Activated B cell treated with CpG ODN at 0.5 μM for 24 hours (primary cell): ENCODE measurements at regions not wholly inside any gene's neighbourhood (a gene's known extent, or its start where the extent isn't known, plus 50 kb on each side); places are given as distances from the start of the nearest gene placed in this dataset.
"Not testable (repeated sequence)": the region's sequence is repeated elsewhere in the genome, so short reads cannot be mapped to it uniquely, and the experiment has no call there.

Experiments used
- ATAC-seq: fragments of 200-7000 bp; cut with Tn5 transposase; one replicate; pipeline ENCODE4 v1.10.0; 2021; ENCODE audit warnings: low read depth, mild to moderate bottlenecking, moderate library complexity
- CTCF ChIA-PET: fragments of 350-600 bp; sonication (Branson Sonifier 250); formaldehyde crosslinking; loops from one replicate; lab custom pipeline; 2021; ENCODE audit warnings: antibody characterized with exemption; lab: Charles Lee
- POLR2A ChIA-PET: fragments of 350-600 bp; sonication (Branson Sonifier 250); formaldehyde crosslinking; loops from one replicate; lab custom pipeline; 2021; ENCODE audit warnings: antibody characterized with exemption; lab: Charles Lee
- DNase-seq: peaks from one replicate; pipeline ENCODE4 v3.0.0; 2022
- H3K27ac Mint-ChIP-seq: one replicate; pipeline ENCODE4 v1.8.0; 2020; ENCODE audit warnings: mixed read lengths
- H3K27me3 Mint-ChIP-seq: one replicate; pipeline ENCODE4 v1.8.0; 2021; ENCODE audit warnings: mixed read lengths
- H3K36me3 Mint-ChIP-seq: one replicate; pipeline ENCODE4 v1.8.0; 2021; ENCODE audit warnings: low read depth, mixed read lengths
- H3K4me1 Mint-ChIP-seq: one replicate; pipeline ENCODE4 v1.8.0; 2021; ENCODE audit warnings: mixed read lengths
- H3K4me3 Mint-ChIP-seq: one replicate; pipeline ENCODE4 v1.8.0; 2020; ENCODE audit warnings: mild to moderate bottlenecking, mixed read lengths
- H3K9me3 Mint-ChIP-seq: one replicate; pipeline ENCODE4 v1.8.0; 2020; ENCODE audit warnings: mixed read lengths
- intact Hi-C: fragments of 100-400 bp; cut with micrococcal nuclease; formaldehyde crosslinking; loops from one replicate; pipeline ENCODE4 v1.15.1; 2024
- TF ChIP-seq, protein P1 (sequence below): fragments of 200-600 bp; IDR thresholded peaks from one replicate; pipeline ENCODE4 v1.8.0; 2022; ENCODE audit warnings: antibody characterized with exemption, mild to moderate bottlenecking

DNA sequence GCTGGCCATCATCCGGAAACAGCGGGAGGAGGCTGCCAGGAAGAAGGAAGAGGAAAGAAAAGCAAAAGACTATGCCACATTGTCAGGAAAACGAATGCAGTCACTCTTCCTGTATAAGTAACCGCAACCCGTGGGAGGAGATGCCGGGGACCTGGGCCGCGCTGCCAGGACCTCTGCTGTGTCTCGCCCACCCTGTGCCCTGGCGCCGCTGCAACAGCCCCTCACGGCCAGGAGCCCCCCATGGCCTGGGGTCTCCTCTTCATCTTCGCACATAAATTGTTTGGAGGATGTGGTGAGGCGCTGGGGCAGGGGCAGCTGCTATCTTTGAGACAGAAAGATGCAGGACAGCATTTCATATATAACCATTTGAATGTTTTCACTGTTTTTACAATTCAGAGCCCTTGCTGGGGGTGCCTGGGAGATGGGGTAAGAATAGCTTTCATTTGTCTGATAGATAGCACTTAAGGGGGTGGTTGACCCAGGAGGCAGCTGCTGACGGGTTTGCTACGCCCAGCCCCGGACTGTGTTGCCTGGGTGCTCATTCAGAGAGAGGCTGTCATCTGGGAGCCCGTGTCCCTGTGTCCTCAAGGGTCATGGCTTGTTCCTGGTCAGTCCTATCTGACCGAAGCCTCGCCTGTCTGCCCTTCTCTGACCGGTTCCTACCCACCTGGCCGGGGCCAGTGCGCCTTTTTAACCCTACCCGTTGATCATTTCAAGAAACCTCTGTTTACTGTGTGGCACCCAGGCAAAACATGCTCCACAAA, 1067.7 kb upstream of the COX7C start:
- POLR2A ChIA-PET, result no interaction called here
- H3K4me3 Mint-ChIP-seq, result no peak overlapping the region
- no peaks in the 10 kb centered on the region for H3K27me3 Mint-ChIP-seq
- no peaks in the 10 kb centered on the region for H3K4me1 Mint-ChIP-seq
- TF ChIP-seq, protein P1, sequence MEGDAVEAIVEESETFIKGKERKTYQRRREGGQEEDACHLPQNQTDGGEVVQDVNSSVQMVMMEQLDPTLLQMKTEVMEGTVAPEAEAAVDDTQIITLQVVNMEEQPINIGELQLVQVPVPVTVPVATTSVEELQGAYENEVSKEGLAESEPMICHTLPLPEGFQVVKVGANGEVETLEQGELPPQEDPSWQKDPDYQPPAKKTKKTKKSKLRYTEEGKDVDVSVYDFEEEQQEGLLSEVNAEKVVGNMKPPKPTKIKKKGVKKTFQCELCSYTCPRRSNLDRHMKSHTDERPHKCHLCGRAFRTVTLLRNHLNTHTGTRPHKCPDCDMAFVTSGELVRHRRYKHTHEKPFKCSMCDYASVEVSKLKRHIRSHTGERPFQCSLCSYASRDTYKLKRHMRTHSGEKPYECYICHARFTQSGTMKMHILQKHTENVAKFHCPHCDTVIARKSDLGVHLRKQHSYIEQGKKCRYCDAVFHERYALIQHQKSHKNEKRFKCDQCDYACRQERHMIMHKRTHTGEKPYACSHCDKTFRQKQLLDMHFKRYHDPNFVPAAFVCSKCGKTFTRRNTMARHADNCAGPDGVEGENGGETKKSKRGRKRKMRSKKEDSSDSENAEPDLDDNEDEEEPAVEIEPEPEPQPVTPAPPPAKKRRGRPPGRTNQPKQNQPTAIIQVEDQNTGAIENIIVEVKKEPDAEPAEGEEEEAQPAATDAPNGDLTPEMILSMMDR, result no peak
- no peak for DNase-seq
- CTCF ChIA-PET, result no interaction called here
- peaks cover 8% of the 10 kb centered on the region for H3K9me3 Mint-ChIP-seq
- intact Hi-C loops, result no loop called here
- ATAC-seq, result no peak
- H3K36me3 Mint-ChIP-seq, result no peaks in the 10 kb centered on the region
- H3K27ac Mint-ChIP-seq, result no peak overlapping the region

GRCh38 chr5:85556464-85556863, 1061.3 kb upstream of the COX7C start:
- DNase-seq (no peak), ATAC-seq (no peak)
- H3K27me3 Mint-ChIP-seq, result no peaks in the 10 kb centered on the region
- intact Hi-C loops, result no loop called here
- H3K36me3 Mint-ChIP-seq, result no peaks in the 10 kb centered on the region
- H3K4me1 Mint-ChIP-seq, result no peaks in the 10 kb centered on the region
- no peak overlapping the region for H3K4me3 Mint-ChIP-seq
- H3K9me3 Mint-ChIP-seq, result peaks cover 29% of the 10 kb centered on the region
- CTCF ChIA-PET, result no interaction called here
- H3K27ac Mint-ChIP-seq, result no peak overlapping the region
- TF ChIP-seq, protein P1, result no peak
- POLR2A ChIA-PET, result no interaction called here

DNA sequence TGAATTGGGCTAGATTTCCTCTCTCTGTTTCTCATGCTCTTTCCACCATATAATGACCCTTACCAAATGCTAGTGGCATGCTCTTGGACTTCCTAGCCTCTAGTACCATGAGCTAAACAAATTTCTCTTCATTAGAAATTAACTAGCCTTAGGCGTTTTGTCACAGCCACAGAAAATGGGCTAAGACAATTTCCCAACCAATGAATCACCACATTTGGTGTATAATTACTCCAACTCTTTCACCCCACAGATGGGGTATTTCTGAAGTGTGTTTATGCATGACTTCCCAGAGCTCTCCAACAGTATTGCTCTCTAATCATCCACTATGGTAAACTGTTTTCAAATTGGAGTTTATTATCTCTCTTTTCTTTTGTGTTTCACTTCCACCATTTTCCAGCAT, 1041.1 kb upstream of the COX7C start:
- ChIA-PET POLR2A (no interaction called here), CTCF (no interaction called here)
- ATAC-seq (no peak), DNase-seq (no peak)
- Mint-ChIP-seq H3K4me3 (no peak overlapping the region), H3K4me1 (no peaks in the 10 kb centered on the region), H3K27me3 (no peaks in the 10 kb centered on the region), H3K36me3 (no peaks in the 10 kb centered on the region), H3K27ac (no peak overlapping the region), H3K9me3 (peaks cover 3% of the 10 kb centered on the region)
- TF ChIP-seq, protein P1, result no peak
- intact Hi-C loops, result no loop called here

GRCh38 chr5:85587806-85588205, 1029.9 kb upstream of the COX7C start:
- H3K9me3 Mint-ChIP-seq, H3K27me3 Mint-ChIP-seq, intact Hi-C loops, H3K4me1 Mint-ChIP-seq, H3K4me3 Mint-ChIP-seq, CTCF ChIA-PET, H3K27ac Mint-ChIP-seq, ATAC-seq, H3K36me3 Mint-ChIP-seq, POLR2A ChIA-PET, DNase-seq: not testable (repeated sequence)

DNA sequence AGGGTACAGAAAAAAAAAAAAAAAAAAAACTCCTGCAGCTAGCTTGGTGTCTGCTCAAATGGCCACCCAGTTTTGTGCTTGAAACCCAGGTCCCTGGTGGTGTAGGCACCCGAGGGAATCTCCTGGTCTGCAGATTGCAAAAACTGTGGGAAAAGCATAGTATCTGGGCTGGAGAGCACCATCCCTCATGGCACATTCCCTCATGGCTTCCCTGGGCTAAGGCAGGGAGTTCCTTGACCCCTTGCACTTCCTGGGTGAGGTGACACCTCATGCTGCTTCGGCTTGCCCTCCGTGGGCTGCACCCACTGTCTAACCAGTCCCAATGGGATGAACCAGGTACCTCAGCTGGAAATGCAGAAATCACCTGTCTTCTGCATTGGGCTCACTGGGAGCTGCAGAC, 1029.5 kb upstream of the COX7C start:
- intact Hi-C loops, CTCF ChIA-PET, ATAC-seq, DNase-seq, H3K36me3 Mint-ChIP-seq, H3K27me3 Mint-ChIP-seq, H3K4me3 Mint-ChIP-seq, H3K27ac Mint-ChIP-seq, POLR2A ChIA-PET, H3K4me1 Mint-ChIP-seq, H3K9me3 Mint-ChIP-seq: not testable (repeated sequence)

DNA sequence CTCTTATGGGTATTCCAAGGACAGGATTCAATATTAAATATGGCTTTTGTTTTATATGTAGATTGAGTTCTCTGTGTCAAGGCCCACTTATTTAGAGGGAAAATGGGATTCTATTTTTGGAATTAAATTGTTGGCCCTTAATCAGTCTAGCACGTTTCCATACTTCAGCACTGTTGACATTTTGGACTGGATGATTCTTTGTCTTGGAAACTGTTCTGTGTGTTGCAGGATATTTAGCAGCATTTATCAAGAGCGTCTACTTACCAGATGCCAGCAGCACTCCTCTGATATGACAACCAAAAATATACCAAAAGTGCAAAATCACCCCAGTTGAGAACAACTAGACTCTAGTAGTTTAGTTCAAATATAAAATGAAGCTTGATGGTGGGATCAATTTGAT, 1027.0 kb upstream of the COX7C start:
- ChIA-PET POLR2A (no interaction called here), CTCF (no interaction called here)
- DNase-seq (no peak), ATAC-seq (no peak)
- intact Hi-C loops, result no loop called here
- no peaks in the 10 kb centered on the region for H3K36me3 Mint-ChIP-seq
- no peak overlapping the region for H3K27ac Mint-ChIP-seq
- TF ChIP-seq, protein P1, result no peak
- H3K9me3 Mint-ChIP-seq, result peaks cover 3% of the 10 kb centered on the region
- no peaks in the 10 kb centered on the region for H3K27me3 Mint-ChIP-seq
- no peaks in the 10 kb centered on the region for H3K4me1 Mint-ChIP-seq
- H3K4me3 Mint-ChIP-seq, result no peak overlapping the region
